UCSD-AML1 (cell line): ENCODE measurements at regions not wholly inside any gene's neighbourhood (a gene's known extent, or its start where the extent isn't known, plus 50 kb on each side); places are given as distances from the start of the nearest gene placed in this dataset.

Experiments
- DNase-seq: peaks from one replicate; lab custom pipeline; 2025; ENCODE audit not compliant: unreplicated experiment; lab: John Stamatoyannopoulos, UW

GRCh38 chr10:8588135-8588534, 533.6 kb downstream of the GATA3 start:
- DNase-seq, result no peak

- DNase-seq, result no peak
Observed at GRCh38 chr10:8590518-8590917, 536.0 kb downstream of the GATA3 start.

- no peak for DNase-seq
Observed at GRCh38 chr10:8591640-8592039, 537.2 kb downstream of the GATA3 start.

GRCh38 chr10:8594176-8594575, 539.7 kb downstream of the GATA3 start:
- DNase-seq, result no peak

- no peak for DNase-seq
Observed at GRCh38 chr10:8594711-8595110, 540.2 kb downstream of the GATA3 start.

GRCh38 chr10:8595140-8595539, 540.7 kb downstream of the GATA3 start:
- DNase-seq, result no peak

- DNase-seq, result no peak
Observed at GRCh38 chr10:8596929-8597472, 542.5 kb downstream of the GATA3 start.

GRCh38 chr10:8600192-8600591, 545.7 kb downstream of the GATA3 start:
- DNase-seq, result no peak

GRCh38 chr10:8602821-8603220, 548.3 kb downstream of the GATA3 start:
- DNase-seq, result no peak

GRCh38 chr10:8614054-8614565, 559.6 kb downstream of the GATA3 start:
- no peak for DNase-seq

GRCh38 chr10:8615118-8615517, 560.6 kb downstream of the GATA3 start:
- DNase-seq, result no peak

GRCh38 chr10:8616166-8616565, 561.7 kb downstream of the GATA3 start:
- no peak for DNase-seq

- DNase-seq, result no peak
Observed at GRCh38 chr10:8617792-8618191, 563.3 kb downstream of the GATA3 start.

- no peak for DNase-seq
Observed at GRCh38 chr10:8618834-8619233, 564.3 kb downstream of the GATA3 start.

GRCh38 chr10:8628351-8628750, 573.9 kb downstream of the GATA3 start:
- no peak for DNase-seq

- no peak for DNase-seq
Observed at GRCh38 chr10:8633909-8634308, 579.4 kb downstream of the GATA3 start.

GRCh38 chr10:8636371-8636770, 581.9 kb downstream of the GATA3 start:
- DNase-seq, result no peak

- no peak for DNase-seq
Observed at GRCh38 chr10:8637640-8638039, 583.2 kb downstream of the GATA3 start.

- no peak for DNase-seq
Observed at GRCh38 chr10:8638088-8638672, 583.7 kb downstream of the GATA3 start.

- DNase-seq, result no peak
Observed at GRCh38 chr10:8639486-8640185, 585.1 kb downstream of the GATA3 start.

- no peak for DNase-seq
Observed at GRCh38 chr10:8640301-8640700, 585.8 kb downstream of the GATA3 start.

GRCh38 chr10:8640878-8641277, 586.4 kb downstream of the GATA3 start:
- DNase-seq, result no peak
